ENCODE measurements at regions not wholly inside any gene's neighbourhood (a gene's known extent, or its start where the extent isn't known, plus 50 kb on each side); places are given as distances from the start of the nearest gene placed in this dataset.

DNA sequence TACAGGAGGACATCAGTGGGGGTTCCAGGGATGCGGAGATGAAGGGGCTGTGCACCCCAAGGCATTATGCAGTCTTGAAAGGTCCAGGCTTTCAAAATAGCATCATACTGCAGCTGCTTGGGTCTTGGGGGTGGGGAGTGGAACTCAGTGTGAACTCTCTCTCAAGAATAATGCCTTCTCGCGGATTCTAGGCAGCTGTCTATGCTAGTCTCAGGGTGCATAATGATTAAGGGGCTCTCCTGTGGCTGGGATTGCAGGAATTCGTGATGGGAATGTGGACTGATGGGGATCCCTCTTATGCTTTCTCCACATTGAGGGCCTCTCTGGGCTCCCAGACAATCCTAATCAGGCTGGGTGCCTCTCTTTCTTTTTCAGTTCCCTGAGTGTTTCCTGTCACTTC, 172.2 kb upstream of the ARHGAP24 start:
- TF ChIP-seq OSR1 (CRISPR knock-in tag; IDR thresholded peaks at IDR 0.05) (no peak), TOX (CRISPR knock-in tag; IDR thresholded peaks at IDR 0.05; ENCODE audit: borderline replicate concordance) (no peak), ZFP30 (CRISPR knock-in tag; IDR thresholded peaks at IDR 0.05) (no peak), ZNF565 (CRISPR knock-in tag; conservative IDR thresholded peaks at IDR 0.05; ENCODE audit: low read depth) (no peak), ZNF8 (CRISPR knock-in tag; IDR thresholded peaks at IDR 0.05) (no peak), GLIS3 (CRISPR knock-in tag; IDR thresholded peaks at IDR 0.05) (no peak), RARB (CRISPR knock-in tag; IDR thresholded peaks at IDR 0.05) (no peak), ISL1 (CRISPR knock-in tag; IDR thresholded peaks at IDR 0.05) (no peak), POU6F1 (CRISPR knock-in tag; IDR thresholded peaks at IDR 0.05; ENCODE audit: borderline replicate concordance, low read depth) (no peak), ESRRG (CRISPR knock-in tag; IDR thresholded peaks at IDR 0.05) (no peak), CSDC2 (CRISPR knock-in tag; IDR thresholded peaks at IDR 0.05) (no peak), TSHZ2 (CRISPR knock-in tag; IDR thresholded peaks at IDR 0.05) (no peak), CREB5 (CRISPR knock-in tag; IDR thresholded peaks at IDR 0.05; ENCODE audit: low read depth) (no peak), ZC3H10 (CRISPR knock-in tag; IDR thresholded peaks at IDR 0.05) (no peak), ZNF70 (CRISPR knock-in tag; IDR thresholded peaks at IDR 0.05) (no peak), TCF4 (CRISPR knock-in tag; IDR thresholded peaks at IDR 0.05; ENCODE audit: borderline replicate concordance) (no peak), ZFP3 (CRISPR knock-in tag; IDR thresholded peaks at IDR 0.05) (no peak), PPARA (CRISPR knock-in tag; IDR thresholded peaks at IDR 0.05; ENCODE audit: borderline replicate concordance) (no peak), ARNTL (CRISPR knock-in tag; IDR thresholded peaks at IDR 0.05; ENCODE audit: borderline replicate concordance, low read depth) (no peak)
- ATAC-seq, result no peak

GRCh38 chr4:85318415-85318814, 156.5 kb upstream of the ARHGAP24 start:
- no peak for TF ChIP-seq CREB5 (CRISPR knock-in tag; IDR thresholded peaks at IDR 0.05; ENCODE audit: low read depth)
- TF ChIP-seq TOX (CRISPR knock-in tag; IDR thresholded peaks at IDR 0.05; ENCODE audit: borderline replicate concordance), result no peak
- no peak for TF ChIP-seq TSHZ2 (CRISPR knock-in tag; IDR thresholded peaks at IDR 0.05)
- no peak for TF ChIP-seq TCF4 (CRISPR knock-in tag; IDR thresholded peaks at IDR 0.05; ENCODE audit: borderline replicate concordance)
- no peak for TF ChIP-seq ISL1 (CRISPR knock-in tag; IDR thresholded peaks at IDR 0.05)
- TF ChIP-seq ZNF70 (CRISPR knock-in tag; IDR thresholded peaks at IDR 0.05), result no peak
- TF ChIP-seq, protein P1, sequence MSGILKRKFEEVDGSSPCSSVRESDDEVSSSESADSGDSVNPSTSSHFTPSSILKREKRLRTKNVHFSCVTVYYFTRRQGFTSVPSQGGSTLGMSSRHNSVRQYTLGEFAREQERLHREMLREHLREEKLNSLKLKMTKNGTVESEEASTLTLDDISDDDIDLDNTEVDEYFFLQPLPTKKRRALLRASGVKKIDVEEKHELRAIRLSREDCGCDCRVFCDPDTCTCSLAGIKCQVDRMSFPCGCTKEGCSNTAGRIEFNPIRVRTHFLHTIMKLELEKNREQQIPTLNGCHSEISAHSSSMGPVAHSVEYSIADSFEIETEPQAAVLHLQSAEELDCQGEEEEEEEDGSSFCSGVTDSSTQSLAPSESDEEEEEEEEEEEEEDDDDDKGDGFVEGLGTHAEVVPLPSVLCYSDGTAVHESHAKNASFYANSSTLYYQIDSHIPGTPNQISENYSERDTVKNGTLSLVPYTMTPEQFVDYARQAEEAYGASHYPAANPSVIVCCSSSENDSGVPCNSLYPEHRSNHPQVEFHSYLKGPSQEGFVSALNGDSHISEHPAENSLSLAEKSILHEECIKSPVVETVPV (CRISPR knock-in tag; IDR thresholded peaks at IDR 0.05), result no peak
- no peak for TF ChIP-seq SNAI2 (CRISPR knock-in tag; IDR thresholded peaks at IDR 0.05)
- TF ChIP-seq RARB (CRISPR knock-in tag; IDR thresholded peaks at IDR 0.05), result no peak
- TF ChIP-seq ZFP3 (CRISPR knock-in tag; IDR thresholded peaks at IDR 0.05), result no peak
- TF ChIP-seq ZNF8 (CRISPR knock-in tag; IDR thresholded peaks at IDR 0.05), result no peak
- no peak for TF ChIP-seq BACH2 (CRISPR knock-in tag; IDR thresholded peaks at IDR 0.05; ENCODE audit: borderline replicate concordance)
- TF ChIP-seq OSR1 (CRISPR knock-in tag; IDR thresholded peaks at IDR 0.05), result no peak
- TF ChIP-seq, protein P2, sequence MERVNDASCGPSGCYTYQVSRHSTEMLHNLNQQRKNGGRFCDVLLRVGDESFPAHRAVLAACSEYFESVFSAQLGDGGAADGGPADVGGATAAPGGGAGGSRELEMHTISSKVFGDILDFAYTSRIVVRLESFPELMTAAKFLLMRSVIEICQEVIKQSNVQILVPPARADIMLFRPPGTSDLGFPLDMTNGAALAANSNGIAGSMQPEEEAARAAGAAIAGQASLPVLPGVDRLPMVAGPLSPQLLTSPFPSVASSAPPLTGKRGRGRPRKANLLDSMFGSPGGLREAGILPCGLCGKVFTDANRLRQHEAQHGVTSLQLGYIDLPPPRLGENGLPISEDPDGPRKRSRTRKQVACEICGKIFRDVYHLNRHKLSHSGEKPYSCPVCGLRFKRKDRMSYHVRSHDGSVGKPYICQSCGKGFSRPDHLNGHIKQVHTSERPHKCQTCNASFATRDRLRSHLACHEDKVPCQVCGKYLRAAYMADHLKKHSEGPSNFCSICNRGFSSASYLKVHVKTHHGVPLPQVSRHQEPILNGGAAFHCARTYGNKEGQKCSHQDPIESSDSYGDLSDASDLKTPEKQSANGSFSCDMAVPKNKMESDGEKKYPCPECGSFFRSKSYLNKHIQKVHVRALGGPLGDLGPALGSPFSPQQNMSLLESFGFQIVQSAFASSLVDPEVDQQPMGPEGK (CRISPR knock-in tag; IDR thresholded peaks at IDR 0.05; ENCODE audit: borderline replicate concordance), result no peak
- ATAC-seq, result no peak
